Parathyroid adenoma (tissue), 2 donors: ENCODE measurements at regions not wholly inside any gene's neighbourhood (a gene's known extent, or its start where the extent isn't known, plus 50 kb on each side); places are given as distances from the start of the nearest gene placed in this dataset.

ENCODE experiments used
- H2AFZ ChIP-seq: fragments of 300-600 bp; sonication (generic); one replicate; pipeline ENCODE4 v1.7.0; 2017; ENCODE audit warnings: antibody characterized with exemption, mild to moderate bottlenecking
- H3K27ac ChIP-seq: fragments of 300-600 bp; sonication (generic); one replicate; pipeline ENCODE4 v1.7.0; 2017
- H3K27me3 ChIP-seq: fragments of 300-600 bp; sonication (generic); one replicate; pipeline ENCODE4 v1.7.0; 2017; ENCODE audit warnings: low read length; ENCODE audit not compliant: control insufficient read depth, insufficient read depth
- H3K36me3 ChIP-seq: fragments of 300-600 bp; sonication (generic); one replicate; pipeline ENCODE4 v1.7.0; 2017; ENCODE audit warnings: low read length; ENCODE audit not compliant: control insufficient read depth, insufficient read depth
- H3K4me1 ChIP-seq: fragments of 300-600 bp; sonication (generic); one replicate; pipeline ENCODE4 v1.7.0; 2017; ENCODE audit warnings: control low read depth
- H3K4me2 ChIP-seq: fragments of 300-600 bp; sonication (generic); one replicate; pipeline ENCODE4 v1.7.0; 2017; ENCODE audit warnings: low read length
- H3K4me3 ChIP-seq: fragments of 300-600 bp; sonication (generic); one replicate; pipeline ENCODE4 v1.7.0; 2017; ENCODE audit warnings: low read depth, low read length
- H3K79me2 ChIP-seq: fragments of 300-600 bp; sonication (generic); one replicate; pipeline ENCODE4 v1.7.0; 2017; ENCODE audit warnings: control low read depth
- H3K9ac ChIP-seq: fragments of 300-600 bp; sonication (generic); one replicate; pipeline ENCODE4 v1.7.0; 2017; ENCODE audit warnings: mild to moderate bottlenecking
- H3K9me3 ChIP-seq: fragments of 300-600 bp; sonication (generic); one replicate; pipeline ENCODE4 v1.7.0; 2017; ENCODE audit warnings: low read length; ENCODE audit not compliant: control insufficient read depth
- TF ChIP-seq, protein P1 (sequence below): fragments of 300-600 bp; sonication (generic); IDR thresholded peaks from one replicate; pipeline ENCODE4 v1.7.0; 2017; ENCODE audit warnings: antibody characterized with exemption, mild to moderate bottlenecking
- donor health status: primary hyperparathyroidism.

DNA sequence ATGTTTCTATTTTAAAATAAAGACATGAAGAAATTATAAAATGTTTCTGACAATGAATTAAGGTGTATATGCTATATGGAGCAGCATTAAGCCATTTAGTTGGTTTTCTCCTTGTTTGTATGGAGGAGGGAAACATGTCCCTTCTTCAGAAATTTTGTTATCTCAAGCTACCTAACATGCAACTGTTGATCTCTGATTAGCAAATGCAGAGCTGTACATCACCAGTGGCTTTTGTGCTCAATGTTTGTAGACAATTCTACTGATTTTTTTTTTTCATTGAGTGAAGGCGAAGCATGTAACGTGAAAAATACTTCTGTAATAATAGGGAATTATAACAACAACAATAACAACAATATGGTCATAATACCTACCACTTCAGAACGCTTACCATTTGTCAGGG lies 463.7 kb downstream of the PLPP3 start:
- Histone ChIP-seq H3K9ac (no peak overlapping the region), H3K27ac (no peak overlapping the region), H3K36me3 (no peaks in the 10 kb centered on the region), H3K9me3 (no peaks in the 10 kb centered on the region), H3K79me2 (no peaks in the 10 kb centered on the region), H3K4me1 (no peaks in the 10 kb centered on the region), H3K4me3 (no peak overlapping the region), H3K4me2 (no peak overlapping the region), H3K27me3 (no peaks in the 10 kb centered on the region), H2AFZ (no peak overlapping the region)
- TF ChIP-seq, protein P1, sequence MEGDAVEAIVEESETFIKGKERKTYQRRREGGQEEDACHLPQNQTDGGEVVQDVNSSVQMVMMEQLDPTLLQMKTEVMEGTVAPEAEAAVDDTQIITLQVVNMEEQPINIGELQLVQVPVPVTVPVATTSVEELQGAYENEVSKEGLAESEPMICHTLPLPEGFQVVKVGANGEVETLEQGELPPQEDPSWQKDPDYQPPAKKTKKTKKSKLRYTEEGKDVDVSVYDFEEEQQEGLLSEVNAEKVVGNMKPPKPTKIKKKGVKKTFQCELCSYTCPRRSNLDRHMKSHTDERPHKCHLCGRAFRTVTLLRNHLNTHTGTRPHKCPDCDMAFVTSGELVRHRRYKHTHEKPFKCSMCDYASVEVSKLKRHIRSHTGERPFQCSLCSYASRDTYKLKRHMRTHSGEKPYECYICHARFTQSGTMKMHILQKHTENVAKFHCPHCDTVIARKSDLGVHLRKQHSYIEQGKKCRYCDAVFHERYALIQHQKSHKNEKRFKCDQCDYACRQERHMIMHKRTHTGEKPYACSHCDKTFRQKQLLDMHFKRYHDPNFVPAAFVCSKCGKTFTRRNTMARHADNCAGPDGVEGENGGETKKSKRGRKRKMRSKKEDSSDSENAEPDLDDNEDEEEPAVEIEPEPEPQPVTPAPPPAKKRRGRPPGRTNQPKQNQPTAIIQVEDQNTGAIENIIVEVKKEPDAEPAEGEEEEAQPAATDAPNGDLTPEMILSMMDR: no peak

DNA sequence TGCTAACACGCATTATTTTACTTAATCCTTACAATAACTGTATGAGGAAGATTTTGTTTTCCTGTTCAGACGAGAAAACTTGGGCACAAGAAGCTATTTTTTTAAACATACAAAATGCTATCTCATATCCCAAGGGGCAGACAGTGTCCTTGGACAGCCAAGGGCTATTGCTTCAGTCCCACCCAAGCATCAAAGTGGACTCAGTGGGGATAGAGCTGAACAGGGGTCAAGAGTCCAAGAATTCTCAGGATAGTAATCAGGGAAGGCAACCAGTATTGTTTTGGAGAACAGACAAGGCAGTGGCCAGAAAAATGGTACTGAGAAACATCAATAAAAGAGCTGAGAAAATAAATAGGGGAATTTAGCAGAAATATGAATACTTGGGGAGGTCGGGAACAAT lies 465.7 kb downstream of the PLPP3 start:
- H3K27ac ChIP-seq: no peak overlapping the region

DNA sequence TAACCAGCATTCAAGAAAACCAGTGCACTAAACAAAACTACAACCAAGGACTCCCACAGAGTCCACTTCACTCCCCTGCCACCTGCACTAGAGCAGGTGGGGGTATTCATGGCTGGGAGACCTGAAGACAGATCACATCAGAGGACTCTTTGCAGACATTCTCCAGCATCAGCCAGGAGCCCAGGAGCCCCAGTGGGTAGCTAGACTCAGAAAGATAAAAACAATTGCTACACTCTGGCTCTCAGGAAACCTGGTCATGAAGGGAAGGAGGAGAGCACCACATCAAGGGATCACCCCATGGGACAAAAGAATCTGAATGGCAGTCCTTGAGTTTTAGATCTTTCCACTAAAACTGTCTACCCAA lies 472.1 kb downstream of the PLPP3 start:
- Histone ChIP-seq H3K4me1 (no peaks in the 10 kb centered on the region), H3K36me3 (no peaks in the 10 kb centered on the region), H3K4me3 (no peak overlapping the region), H3K9me3 (no peaks in the 10 kb centered on the region), H3K27ac (no peak overlapping the region), H2AFZ (no peak overlapping the region), H3K79me2 (no peaks in the 10 kb centered on the region), H3K27me3 (no peaks in the 10 kb centered on the region), H3K4me2 (no peak overlapping the region), H3K9ac (no peak overlapping the region)
- TF ChIP-seq, protein P1: no peak

More for the DNA sequence above, 465.7 kb downstream of the PLPP3 start:
- TF ChIP-seq, protein P1: no peak
- Histone ChIP-seq H3K4me2 (no peak overlapping the region), H3K9me3 (no peaks in the 10 kb centered on the region), H3K9ac (no peak overlapping the region), H3K79me2 (no peaks in the 10 kb centered on the region), H3K36me3 (no peaks in the 10 kb centered on the region), H3K27me3 (no peaks in the 10 kb centered on the region), H2AFZ (no peak overlapping the region), H3K4me3 (no peak overlapping the region), H3K4me1 (no peaks in the 10 kb centered on the region)

DNA sequence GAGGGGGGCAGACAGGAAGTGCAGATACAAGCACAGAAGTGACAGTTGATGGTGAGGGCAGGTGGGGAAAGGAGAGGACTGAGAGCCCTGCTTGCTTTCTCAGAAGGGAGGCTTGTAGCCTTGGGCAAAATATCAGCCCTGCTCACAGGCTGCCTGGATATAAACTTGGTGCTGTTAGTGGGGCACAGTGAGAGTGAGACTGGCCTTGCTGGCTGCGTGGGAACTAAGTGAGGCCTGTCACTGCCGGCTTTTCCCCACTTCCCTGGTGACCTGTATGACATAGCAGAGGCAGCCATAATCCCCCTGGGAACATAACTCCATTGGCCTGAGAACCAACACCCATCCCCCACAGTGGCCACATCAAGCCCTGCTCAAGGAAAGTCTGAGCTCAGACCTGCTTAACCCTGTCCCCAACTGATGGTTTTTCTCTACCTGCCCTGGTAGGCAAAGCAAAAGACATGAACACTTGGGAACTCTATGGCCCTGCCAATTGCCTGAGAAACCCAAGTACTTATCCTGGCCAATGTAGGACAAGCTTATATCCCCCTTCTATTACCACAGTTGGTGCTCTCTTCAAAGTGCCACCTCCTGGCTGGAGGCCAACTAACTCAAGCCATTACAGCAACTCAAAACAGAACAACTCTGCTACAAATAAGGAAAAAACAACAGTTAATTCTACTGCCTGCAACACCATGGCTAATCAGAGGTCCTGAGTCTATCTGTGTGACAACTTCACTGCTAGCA lies 472.7 kb downstream of the PLPP3 start:
- TF ChIP-seq, protein P1: no peak
- H3K4me3 ChIP-seq: no peak overlapping the region
- H3K79me2 ChIP-seq: no peaks in the 10 kb centered on the region
- no peaks in the 10 kb centered on the region for H3K4me1 ChIP-seq
- no peak overlapping the region for H2AFZ ChIP-seq
- H3K4me2 ChIP-seq: no peak overlapping the region
- no peaks in the 10 kb centered on the region for H3K9me3 ChIP-seq
- H3K9ac ChIP-seq: no peak overlapping the region
- H3K36me3 ChIP-seq: no peaks in the 10 kb centered on the region
- no peak overlapping the region for H3K27ac ChIP-seq
- no peaks in the 10 kb centered on the region for H3K27me3 ChIP-seq

DNA sequence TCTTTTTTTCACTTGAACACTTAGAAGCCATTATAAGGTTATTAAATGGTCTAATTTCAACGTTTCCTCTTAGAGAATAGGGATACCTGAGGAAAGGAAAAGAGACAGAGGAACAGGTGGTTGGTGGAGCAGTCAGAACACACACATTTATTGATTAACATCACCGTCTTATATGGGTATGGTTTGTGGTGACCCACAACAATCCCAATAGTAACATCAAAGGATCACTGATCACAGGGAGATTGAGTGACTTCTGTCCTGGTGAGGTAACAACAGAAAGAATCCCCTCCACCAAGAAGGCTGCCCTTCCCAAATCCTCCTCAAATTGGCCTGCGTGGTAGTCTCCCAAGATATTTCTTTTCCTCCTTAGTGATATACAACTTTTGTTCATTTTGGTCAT lies 474.0 kb downstream of the PLPP3 start:
- Histone ChIP-seq H3K9ac (no peak overlapping the region), H3K9me3 (no peaks in the 10 kb centered on the region), H3K27ac (no peak overlapping the region), H3K27me3 (no peaks in the 10 kb centered on the region), H2AFZ (no peak overlapping the region), H3K4me2 (no peak overlapping the region), H3K4me3 (no peak overlapping the region), H3K36me3 (no peaks in the 10 kb centered on the region), H3K4me1 (no peaks in the 10 kb centered on the region), H3K79me2 (no peaks in the 10 kb centered on the region)
- TF ChIP-seq, protein P1: no peak
